HG03139 (cell line): ENCODE measurements at regions not wholly inside any gene's neighbourhood (a gene's known extent, or its start where the extent isn't known, plus 50 kb on each side); places are given as distances from the start of the nearest gene placed in this dataset.

Experiments
- ATAC-seq: cut with Tn5 transposase; IDR thresholded peaks from one replicate; pipeline ENCODE4 v1.9.1; 2021; ENCODE audit not compliant: unreplicated experiment

DNA sequence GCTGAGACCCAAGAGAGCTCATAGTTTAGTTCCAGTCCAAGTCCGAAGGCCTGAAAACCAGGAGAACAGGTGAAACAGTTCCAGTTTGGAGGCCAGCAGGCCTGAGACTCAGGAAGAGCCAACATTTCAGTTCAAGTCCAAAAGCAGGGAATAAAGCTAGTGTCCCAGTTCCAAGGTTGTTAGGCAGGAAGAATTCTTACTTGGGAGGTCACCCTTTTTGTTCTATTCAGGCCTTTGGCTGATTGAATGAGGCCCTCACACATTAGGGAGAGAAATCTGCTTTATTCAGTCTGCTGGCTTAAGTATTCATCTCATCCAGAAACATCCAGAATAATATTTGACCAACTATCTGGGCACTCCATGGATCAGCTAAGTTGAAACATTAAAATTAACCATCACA, 294.6 kb downstream of the PCNX1 start:
- no peak for ATAC-seq

GRCh38 chr14:71202881-71203280, 295.6 kb downstream of the PCNX1 start:
- ATAC-seq: no peak

DNA sequence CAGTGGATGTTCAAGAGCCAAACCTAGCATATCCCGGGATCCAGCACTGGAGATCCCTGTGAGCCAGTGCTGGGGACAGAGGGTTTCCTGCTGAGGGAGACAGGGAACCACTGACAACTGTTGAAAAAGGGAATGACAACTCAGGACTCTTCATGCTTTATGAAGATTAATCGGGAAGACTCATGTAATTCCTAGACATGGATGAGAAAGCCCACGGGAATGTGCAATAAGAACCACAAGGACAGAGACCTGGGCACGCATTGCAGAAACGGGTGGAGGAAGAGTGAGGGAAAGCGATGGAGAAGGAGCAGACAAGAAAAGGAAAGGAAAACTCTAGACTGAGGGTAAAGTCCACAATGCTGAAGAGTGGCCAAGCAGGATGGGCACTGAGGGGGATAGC, 296.0 kb downstream of the PCNX1 start:
- no peak for ATAC-seq

DNA sequence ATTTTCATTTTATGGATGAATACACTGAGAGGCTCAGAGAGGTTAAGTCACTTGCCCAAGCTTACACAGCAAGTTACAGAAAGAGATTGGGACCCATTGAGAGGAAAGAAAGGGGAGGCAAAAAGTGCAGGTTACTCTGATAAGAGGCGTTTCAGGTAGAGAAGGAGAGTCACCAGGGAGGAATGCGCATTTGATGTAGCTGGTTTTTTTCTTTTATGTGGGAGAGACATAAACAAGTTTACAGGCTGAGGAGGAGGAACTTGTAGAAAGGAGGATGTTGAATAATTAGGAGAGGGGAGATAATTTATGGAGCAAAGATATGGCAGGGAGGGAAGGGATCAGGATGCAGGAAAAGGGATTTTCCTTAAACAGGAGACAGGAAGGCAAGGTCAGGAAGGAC, 297.0 kb downstream of the PCNX1 start:
- ATAC-seq: no peak

DNA sequence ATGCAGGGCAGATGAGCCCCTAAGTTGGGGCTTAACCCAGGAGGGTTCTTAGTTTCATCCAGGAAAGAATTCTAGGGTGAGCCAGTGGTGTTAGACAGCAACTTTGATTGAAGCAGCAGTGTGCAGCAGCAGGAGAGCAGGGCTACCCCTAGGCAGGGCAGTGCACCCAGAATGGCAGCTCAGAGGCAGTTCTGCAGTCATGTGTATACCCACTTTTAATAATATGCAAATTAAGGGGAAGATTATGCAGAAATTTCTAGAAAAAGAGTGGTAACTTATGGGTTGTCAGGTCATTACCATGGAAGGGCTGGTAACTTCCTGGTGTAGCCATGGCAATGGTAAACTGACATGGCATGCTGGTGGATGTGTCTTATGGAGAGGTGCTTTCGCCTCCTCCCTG, 297.5 kb downstream of the PCNX1 start:
- no peak for ATAC-seq

GRCh38 chr14:71206123-71206522, 298.9 kb downstream of the PCNX1 start:
- ATAC-seq: no peak

DNA sequence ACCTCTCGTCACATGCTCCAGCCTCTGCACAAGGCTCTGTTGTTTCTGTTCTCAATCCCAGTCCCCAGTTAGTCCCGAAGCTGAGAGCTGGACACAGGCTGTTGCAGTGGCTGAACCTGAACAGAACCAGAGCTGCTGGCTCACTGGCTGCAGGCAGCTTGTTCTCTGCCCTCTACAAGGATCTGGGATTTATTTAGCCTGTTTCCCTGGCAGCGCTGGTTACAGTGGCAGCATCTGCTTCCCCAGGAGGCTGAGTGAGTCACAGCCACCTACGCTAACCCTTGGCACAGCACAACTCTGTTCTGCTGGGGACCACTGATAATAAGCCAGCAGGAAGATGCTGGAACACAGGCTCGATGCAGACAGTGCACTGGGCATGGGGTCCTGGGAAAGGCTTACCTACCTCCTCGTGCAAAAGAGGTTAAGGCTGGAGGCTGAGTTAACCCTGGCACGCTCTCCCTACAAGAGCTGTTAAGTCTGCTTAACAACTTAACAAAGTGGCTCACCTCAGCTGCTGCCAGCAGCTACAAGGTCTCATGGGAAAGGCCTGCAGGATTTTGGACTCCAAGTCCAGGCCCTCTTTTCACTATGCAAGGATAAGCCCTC, 299.6 kb downstream of the PCNX1 start:
- ATAC-seq: no peak

DNA sequence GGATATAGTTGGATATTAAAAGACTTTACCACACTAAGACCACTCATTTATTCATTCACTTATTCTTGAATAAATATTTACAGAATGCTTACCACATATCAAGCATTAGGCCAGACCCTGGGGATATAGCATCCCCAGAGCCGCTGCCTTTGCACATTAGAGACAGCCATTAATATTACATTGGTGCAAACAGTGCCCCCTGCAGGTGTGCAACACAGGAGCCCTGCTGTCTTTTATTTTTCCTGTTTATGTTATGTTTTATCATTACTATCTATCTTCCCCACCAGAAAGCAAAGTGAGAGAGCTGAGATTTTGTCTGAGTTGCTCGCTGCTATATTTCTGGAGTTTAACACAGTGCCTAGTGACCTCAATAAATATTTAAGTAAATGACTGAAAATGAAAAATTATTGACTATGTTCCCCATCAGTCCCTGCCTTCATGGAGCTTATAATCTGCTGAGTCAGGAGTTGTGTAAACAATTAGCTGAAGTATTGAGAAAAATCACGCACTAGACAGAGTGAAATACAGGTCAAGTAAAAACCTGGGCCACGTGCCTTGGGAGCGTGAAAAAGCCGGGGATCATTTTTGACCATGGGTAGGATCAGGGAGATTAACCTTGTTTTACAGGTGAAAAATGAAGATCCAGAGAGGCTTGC, 301.6 kb downstream of the PCNX1 start:
- ATAC-seq: no peak

- ATAC-seq: no peak
These were observed 302.6 kb downstream of the PCNX1 start for GRCh38 chr14:71209888-71210287.

- ATAC-seq: no peak
These were observed 304.8 kb downstream of the PCNX1 start for GRCh38 chr14:71212093-71212492.

DNA sequence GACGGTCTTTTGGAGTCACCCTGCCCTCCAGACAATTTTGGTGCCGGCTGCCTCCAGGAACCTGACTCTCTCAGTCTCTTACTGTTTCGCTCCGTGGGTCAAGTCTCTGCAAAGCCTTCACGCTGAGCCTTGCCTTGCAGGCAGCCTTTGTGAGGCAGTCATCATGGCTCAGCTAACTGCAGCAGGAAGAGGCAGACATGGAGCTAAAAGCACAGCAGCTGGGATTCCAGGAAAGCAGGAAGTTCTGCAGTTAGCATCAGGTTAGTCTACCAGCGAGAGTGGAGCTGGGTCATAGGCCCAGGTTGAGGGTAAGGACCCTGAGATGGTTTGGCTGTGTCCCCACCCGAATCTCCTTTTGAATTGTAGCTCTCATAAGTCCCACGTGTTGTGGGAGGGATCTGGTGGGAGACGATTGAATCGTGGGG, 305.4 kb downstream of the PCNX1 start:
- no peak for ATAC-seq

DNA sequence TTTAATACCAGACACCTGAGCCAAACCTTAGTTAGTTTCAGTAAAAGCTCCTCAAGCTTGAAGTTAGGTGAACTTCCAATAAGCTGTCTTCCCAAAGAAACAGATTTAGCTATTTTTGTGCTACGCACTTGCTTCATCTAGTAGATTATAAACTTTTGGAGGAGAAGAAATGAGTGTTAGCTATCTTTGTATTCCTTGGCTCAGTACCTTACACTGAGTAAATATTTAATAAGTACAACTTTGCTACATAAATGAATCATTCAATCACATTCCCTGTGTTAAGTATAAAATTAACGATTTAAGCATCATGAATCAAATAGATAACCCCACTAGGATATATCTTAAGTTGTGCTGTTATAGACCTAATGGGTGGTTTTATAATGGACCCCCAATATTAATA, 307.0 kb downstream of the PCNX1 start:
- ATAC-seq: no peak

DNA sequence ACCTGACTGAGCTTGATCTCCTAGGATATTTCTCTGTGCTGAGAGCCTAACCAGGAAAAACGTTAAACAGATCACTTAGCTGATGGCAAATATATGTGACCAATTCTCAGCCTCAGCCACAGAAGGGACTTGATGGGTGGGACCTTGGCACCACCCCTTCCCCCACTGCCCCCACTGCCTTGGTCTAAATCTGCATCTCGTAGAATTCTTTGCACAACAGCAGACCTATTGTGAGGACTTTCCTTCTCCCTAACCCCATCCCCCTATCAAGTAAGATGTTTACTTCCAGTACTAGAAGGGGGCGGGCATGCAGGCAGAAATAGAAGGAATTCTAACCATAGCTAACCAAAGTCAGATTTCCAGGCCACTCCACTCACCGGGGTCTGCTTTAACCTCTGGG, 313.2 kb downstream of the PCNX1 start:
- no peak for ATAC-seq

- ATAC-seq: no peak
These were observed 313.9 kb downstream of the PCNX1 start for GRCh38 chr14:71221119-71221518.

GRCh38 chr14:71225113-71225512, 317.9 kb downstream of the PCNX1 start:
- no peak for ATAC-seq

DNA sequence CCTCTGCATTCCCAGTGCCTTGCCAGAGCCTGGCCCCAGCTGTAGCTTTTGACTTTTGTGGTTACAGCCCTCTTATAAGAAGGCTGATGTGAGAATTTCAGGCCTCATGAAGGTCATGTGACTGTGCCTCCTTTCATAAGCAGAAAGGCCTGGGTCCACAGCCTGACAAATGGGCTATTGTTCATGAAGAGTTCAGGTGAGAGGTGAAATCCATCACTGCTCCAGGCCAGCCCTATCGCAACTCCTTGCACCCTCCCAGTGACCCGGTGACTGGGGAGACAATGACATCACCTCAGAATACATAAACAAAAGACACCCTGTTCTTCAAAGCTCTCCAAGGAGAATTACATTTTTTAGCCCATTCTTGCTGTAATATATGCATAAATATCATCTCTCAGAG, 321.5 kb downstream of the PCNX1 start:
- no peak for ATAC-seq

- ATAC-seq: no peak
These were observed 322.6 kb downstream of the PCNX1 start for GRCh38 chr14:71229875-71230274.

- no peak for ATAC-seq
These were observed 323.6 kb downstream of the PCNX1 start for GRCh38 chr14:71230897-71231296.

- no peak for ATAC-seq
These were observed 324.5 kb downstream of the PCNX1 start for GRCh38 chr14:71231521-71232393.

- ATAC-seq: no peak
These were observed 325.2 kb downstream of the PCNX1 start for GRCh38 chr14:71232506-71232905.

DNA sequence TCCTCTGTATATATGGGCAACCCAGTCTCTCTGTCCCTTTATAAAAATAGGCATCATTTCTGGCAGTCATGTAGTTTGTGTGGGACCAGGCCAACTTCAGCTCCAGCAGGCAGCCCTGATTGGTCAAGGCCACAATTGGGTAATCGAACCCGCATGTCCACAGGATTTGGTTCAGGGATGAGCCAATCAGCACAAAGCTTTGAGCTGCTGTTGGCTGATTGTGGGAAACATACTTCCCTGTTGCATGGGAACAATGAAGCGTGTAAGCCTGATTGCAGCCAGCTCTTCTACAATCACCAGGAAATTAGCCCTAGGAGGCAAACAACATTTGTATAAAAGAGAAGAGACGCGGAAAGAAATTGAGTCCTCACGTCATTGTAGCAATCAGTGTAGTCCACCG, 328.6 kb downstream of the PCNX1 start:
- no peak for ATAC-seq

- no peak for ATAC-seq
These were observed 329.2 kb downstream of the PCNX1 start for GRCh38 chr14:71236487-71236886.
